ENCODE measurements at regions not wholly inside any gene's neighbourhood (a gene's known extent, or its start where the extent isn't known, plus 50 kb on each side); places are given as distances from the start of the nearest gene placed in this dataset.
A peak's percentile ranks its signal among the peaks of the same experiment; 100 is the strongest.

DNA sequence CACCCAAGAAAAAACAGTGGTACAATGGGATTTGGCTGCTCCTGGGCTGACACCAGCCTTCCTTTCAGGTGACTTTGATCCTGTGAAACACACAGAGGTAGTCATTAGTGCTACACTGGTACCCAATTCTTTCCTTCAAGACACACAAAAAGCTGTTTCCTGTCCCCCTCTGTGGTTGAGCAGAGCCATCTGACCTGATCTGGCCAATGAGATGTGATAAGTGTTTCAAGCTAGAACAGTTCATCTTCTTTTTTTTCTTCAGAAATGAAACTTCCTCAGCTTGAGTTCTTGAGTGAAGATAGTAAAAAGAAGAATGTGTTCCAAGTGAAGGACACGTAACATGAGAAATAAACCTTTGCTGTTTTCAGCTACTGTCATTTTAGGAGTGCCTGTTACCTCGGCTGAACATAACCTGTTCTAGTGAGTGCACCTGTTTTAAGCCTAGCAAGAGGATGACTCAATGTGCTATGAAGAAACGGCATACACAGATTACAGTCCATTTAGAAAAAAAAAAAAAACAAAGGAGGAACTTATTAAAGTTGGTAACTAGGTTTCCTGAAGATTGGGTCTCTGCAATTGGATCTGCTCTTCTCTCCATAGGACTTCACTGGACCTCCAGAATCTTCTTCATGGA, 287.8 kb downstream of the GAS1 start:
- DNase-seq (ENCODE audit: low spot score), result no peak

DNA sequence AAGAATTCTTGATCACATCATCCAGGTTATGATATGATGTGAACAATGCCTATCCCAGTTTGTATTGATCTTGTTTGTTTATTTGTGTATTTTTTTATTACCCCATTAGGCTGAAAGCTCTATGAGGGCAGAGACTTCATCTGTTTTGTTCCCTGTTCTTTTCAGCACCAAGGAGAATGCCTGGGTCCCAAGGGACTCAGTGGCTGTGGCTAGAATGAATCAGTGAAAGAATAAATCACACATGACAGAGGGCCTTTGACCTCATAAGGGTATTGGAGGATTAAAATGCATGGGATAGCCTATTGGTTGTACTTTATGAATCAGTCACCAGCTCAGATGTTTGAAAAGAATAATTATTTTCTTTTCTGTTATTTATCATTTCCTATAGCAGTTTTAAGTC, 292.2 kb downstream of the GAS1 start:
- no peak for DNase-seq (ENCODE audit: low spot score)

DNA sequence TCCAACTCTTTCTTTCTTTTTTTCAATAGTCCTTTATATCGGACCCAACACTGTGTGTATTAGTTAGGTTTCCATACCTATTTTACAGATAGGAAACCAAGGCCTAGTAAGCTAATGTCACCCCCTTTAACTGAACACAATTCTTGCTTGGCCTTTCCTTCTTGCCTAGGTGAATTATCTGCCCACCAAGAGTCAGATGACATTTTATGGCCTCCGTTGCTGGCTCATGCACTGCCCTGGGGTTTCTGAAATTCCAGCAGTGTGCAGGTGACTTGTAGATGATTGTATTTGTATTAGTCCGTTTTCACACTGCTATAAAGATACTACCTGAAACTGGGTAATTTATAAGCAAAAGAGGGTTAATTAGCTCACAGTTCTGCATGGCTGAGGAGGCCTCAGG, 293.8 kb downstream of the GAS1 start:
- DNase-seq (ENCODE audit: low spot score), result no peak

GRCh38 chr9:86652736-86653135, 294.6 kb downstream of the GAS1 start:
- DNase-seq (ENCODE audit: low spot score), result no peak

DNA sequence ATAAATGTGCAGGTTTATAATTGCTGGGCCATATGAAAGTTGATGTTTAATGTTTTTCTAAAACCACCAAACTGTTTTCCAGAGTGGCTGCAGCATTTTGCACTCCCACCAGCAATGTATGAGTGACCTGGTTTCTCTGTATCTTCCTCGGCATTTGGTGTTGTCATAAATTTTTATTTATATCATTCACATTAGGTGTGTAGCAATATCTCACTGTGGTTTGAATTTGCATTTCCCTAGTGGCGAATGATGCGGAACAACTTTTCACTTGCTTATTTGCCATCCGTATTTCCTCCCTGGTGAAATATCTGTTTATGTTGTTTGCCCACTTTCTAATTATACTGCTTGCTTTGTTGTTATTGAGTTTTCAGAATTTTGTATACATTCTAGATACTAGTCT, 295.7 kb upstream of the TUT7 start:
- no peak for DNase-seq (ENCODE audit: low spot score)

DNA sequence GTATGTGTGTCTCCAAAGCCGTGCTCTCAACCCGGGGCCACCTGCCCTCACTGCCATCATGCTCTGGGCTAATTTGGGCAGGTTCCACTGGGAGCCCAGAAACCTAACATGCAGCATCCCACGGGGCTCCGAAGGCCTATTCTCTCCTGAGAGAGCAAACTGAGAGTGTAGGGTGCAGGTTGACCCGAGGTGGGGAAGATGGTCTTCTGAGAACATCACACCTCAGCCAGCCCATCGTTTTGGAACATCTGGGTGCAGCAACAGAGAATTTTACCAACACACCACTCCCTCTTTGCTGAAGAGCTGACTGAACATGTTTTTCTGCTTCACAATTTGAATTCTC, 294.6 kb upstream of the TUT7 start:
- DNase-seq (ENCODE audit: low spot score), result no peak

GRCh38 chr9:86648156-86648827, 294.1 kb upstream of the TUT7 start:
- DNase-seq (ENCODE audit: low spot score), result no peak

GRCh38 chr9:86645303-86645702, 291.1 kb upstream of the TUT7 start:
- no peak for DNase-seq (ENCODE audit: low spot score)

DNA sequence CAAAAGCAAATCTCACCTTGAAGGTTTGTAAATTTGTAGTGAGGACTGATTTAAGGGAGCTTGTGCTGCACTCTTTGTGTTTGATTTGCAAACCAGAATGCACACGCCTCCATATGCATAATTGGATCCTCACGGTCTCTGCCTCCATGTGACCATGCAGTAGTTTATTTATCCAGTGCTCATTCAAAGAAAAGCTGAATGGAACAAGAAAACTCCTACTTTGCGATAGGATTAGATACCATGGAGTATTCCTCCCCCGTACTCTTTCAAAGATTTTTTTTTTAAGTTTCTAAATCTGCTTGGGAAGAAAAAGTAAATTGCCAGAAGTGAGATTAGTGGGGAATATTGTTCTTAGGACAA, 290.4 kb upstream of the TUT7 start:
- DNase-seq (ENCODE audit: low spot score), result no peak

- no peak for DNase-seq (ENCODE audit: low spot score)
These were observed 289.9 kb upstream of the TUT7 start for GRCh38 chr9:86643946-86644674.

DNA sequence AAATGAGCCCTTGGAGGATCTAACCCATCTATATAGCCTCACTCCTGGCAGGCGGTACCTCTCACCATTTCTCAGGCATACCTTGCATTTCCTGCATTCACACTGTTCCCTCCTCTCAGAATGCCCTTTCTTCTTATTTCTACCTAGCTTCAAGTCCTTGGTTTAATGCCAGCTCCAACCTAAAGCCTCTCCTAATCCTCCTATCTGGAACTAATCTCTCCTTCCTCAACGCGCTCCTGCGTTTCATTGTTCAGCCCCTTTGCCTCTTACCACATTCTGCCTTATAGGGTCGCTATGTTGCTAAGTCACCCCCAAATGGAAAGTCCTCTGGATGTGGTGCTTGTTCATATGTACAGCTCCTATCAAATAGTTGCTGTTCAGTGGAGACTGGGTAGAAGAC, 288.5 kb upstream of the TUT7 start:
- no peak for DNase-seq (ENCODE audit: low spot score)

DNA sequence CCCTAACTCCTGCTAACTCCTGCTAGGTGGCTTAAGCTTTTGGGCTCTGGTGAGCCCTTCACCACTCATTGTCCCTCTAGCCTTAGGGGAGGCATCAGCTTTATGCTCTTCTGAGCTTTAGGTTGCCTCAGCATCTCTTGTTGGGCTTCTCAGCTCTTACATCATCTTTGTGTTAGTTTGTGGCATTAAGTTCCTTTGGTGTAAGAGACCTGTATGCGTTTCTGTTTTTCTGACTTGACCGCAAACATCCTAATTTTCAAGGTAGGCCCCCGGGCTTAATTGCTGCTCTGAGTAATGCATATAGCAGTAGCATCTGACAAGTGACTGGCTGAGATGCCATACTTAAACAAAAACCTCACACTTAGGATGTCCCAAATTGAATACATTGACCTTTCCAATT, 287.8 kb upstream of the TUT7 start:
- no peak for DNase-seq (ENCODE audit: low spot score)

- peak; percentile 2 for DNase-seq (ENCODE audit: low spot score)
These were observed 285.7 kb upstream of the TUT7 start for GRCh38 chr9:86639899-86640379.

DNA sequence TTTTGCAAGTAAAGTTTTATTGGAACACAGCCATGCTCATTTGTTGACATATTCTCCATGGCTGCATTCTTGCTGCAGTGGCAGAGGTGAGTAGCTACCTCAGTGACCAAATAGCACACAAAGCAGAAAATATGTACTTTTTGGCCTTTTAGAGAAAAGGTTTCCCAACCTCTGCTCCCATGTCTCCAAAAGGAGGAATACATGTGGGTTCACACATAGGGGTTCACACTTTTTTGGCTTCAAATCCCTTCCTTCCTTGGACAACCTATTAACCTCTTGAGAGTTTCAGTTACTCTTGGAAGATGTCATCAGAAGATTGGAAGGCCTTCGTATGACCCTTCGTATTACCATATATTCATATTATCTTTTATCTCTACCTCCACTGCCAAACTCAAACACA, 285.1 kb upstream of the TUT7 start:
- DNase-seq (ENCODE audit: low spot score), result no peak

- DNase-seq (ENCODE audit: low spot score), result no peak
These were observed 283.9 kb upstream of the TUT7 start for GRCh38 chr9:86638109-86638508.

DNA sequence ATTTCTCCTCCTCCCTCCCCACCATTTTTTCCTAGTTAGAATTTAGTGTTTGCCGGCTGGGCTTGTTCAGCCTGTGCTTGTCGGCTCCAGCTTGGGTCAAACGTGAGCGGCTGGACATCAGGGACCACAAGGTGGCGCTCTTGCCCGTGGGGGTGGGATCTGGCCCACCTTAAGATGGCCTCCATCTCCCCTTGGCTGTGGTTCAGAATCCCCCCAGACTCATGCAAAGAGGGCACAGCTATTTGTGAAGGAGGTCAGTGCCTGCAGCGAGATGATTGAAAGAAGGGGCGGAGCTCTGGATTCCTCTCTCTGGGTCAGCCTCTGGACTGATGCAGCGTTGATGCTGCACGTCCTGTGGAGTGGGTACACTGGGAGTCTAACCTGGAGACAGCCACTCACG, 283.3 kb upstream of the TUT7 start:
- DNase-seq (ENCODE audit: low spot score), result no peak

DNA sequence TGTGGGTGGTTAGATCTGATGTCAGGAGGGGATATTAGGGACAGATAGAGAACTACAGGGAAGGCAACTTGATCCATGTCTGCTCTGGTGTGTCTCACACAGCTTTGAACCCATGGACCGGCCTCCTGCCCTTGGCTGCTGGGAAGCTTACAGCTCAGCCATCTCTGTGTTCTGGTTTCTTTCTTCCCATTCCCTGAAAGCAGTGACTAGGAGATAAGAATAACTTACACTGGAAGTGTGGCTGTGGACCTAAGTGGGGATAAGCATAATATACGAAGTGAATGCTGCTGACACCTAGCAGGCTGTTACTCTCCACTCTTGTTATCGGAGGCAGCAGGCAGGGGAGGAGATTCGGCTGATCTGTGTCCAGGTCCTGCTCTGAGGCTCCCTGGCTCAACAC, 282.3 kb upstream of the TUT7 start:
- DNase-seq (ENCODE audit: low spot score), result no peak

DNA sequence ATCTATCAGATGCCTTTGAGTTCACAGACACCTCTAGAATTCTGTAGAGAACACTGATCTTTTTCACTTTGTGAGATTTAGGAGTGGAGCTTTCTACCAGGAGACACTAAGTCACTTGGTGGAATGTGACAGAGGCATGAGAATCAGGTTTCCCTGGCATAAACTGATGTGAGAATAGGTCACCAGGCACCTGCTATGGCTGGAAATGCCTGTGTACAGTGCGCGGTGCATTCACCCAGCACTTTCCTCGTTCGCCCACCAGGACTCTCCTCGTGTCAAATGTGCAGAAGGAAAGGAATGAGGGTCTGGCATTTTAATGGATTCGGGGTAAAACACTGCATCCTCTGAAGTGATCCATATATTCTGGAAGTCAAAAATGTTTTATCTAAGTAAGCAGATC, 281.8 kb upstream of the TUT7 start:
- no peak for DNase-seq (ENCODE audit: low spot score)

DNA sequence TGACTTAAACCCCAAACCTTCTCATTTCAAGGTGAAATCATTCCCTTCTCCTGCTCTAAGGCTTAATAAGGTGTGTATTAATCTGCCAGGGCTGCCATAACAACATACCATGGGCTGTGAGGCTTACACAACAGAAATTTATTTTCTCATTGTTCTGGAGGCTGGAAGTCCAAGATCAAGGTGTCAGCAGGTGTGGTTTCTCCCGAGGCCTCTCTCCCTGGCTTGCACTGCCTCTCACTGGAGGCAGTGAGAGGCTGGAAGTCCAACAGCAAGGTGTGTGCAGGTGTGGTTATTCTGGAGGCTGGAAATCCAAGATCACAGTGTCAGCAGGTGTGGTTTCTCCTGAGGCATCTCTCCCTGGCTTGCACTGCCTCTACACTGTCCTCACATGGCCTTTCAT, 280.3 kb upstream of the TUT7 start:
- no peak for DNase-seq (ENCODE audit: low spot score)

- DNase-seq (ENCODE audit: low spot score), result no peak
These were observed 279.7 kb upstream of the TUT7 start for GRCh38 chr9:86633945-86634344.

DNA sequence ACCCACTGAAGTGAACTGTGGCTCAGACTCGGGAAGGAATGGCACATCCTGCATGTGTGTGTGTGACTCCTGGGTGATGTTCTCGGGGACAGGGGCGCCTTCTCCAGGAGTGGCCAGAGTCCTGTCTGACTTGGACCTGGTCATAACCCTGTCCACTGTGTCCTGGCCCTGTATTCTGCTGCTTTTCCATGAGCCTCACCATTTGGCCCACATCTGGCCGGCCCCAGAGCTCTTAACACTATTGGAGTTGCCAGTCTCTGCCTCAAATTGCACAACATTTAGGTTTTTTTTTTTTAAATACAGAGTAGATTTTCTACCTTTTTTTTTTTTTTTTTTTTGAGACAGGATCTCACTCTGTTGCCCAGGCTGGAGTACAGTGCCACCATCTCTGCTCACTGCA, 278.3 kb upstream of the TUT7 start:
- no peak for DNase-seq (ENCODE audit: low spot score)

DNA sequence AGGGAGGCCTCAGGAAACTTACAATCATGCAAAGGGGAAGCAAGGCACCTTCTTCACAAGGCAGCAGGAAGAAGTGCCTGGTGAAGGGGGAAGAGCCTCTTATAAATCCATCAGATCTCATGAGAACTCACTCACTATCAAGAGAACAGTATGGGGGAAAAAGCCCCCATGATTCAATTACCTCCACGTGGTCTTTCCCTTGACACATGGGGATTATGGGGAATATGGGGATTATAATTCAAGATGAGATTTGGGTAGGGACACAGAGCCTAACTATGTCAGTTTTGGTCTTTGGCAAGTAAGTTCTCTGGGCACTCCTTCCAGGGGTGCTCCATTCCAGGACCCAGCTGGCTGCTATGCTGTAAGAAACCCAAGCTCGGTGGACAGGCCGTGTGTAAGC, 275.3 kb upstream of the TUT7 start:
- DNase-seq (ENCODE audit: low spot score), result no peak

GRCh38 chr9:86626802-86627201, 272.6 kb upstream of the TUT7 start:
- DNase-seq (ENCODE audit: low spot score), result no peak

- no peak for DNase-seq (ENCODE audit: low spot score)
These were observed 270.4 kb upstream of the TUT7 start for GRCh38 chr9:86624630-86625029.

Measured in LoVo (cell line).